ENCODE measurements at regions not wholly inside any gene's neighbourhood (a gene's known extent, or its start where the extent isn't known, plus 50 kb on each side); places are given as distances from the start of the nearest gene placed in this dataset.
A peak's percentile ranks its signal among the peaks of the same experiment; 100 is the strongest.

DNA sequence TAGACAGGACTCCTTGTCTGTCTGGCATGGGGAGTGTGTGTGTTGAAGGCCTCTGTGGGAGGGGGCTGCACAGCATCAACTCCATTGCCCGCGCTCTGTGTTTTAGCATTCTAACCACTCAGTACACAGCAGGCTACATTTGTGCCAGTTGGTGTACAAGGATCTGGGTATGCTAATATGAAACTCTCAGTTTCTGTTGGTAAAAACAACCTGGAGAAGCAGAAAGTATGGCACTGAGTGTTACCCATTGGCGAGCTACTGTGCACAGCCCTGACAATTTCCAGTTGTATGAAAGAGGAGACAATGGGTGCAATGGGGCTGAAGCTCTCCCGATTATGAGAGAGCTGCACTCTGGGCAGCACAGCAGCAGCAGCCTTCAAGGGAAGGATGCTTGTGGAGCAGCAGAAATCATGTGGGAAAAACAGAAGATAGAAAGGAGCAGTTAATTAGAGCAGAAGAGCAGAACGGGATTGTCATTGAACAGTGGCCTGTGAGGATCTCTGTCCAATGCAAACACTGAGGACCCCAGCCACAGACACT is 443.6 kb downstream of the CBLN2 start:
- DNase-seq = no peak
- Histone ChIP-seq H3K4me1 (ENCODE audit: insufficient read depth, low read length) (no peaks in the 10 kb centered on the region), H3K9me3 (ENCODE audit: control insufficient read depth in 1 of 2, low read length in 2 of 2) (no peaks in the 10 kb centered on the region), H3K36me3 (ENCODE audit: insufficient read depth, low read length) (no peaks in the 10 kb centered on the region), H3K27me3 (ENCODE audit: insufficient read depth, low read length) (no peaks in the 10 kb centered on the region), H3K4me3 (ENCODE audit: low read length in 2 of 2) (no peak overlapping the region), H3K27ac (ENCODE audit: low read depth, low read length) (no peak overlapping the region)
- intact Hi-C loops (cut with micrococcal nuclease) = no loop called here
- Mint-ChIP-seq H3K27ac (no peak overlapping the region), H3K4me3 (no peak overlapping the region), H3K27me3 (no peaks in the 10 kb centered on the region), H3K36me3 (no peaks in the 10 kb centered on the region), H3K4me1 (no peaks in the 10 kb centered on the region), H3K9me3 (peaks cover 0 to 11% (median 3%) of the 10 kb centered on the region in 8 donors)
- CTCF ChIA-PET (ENCODE audit: partially characterized antibody) = no interaction called here
- POLR2A ChIA-PET (ENCODE audit: partially characterized antibody) = no interaction called here

DNA sequence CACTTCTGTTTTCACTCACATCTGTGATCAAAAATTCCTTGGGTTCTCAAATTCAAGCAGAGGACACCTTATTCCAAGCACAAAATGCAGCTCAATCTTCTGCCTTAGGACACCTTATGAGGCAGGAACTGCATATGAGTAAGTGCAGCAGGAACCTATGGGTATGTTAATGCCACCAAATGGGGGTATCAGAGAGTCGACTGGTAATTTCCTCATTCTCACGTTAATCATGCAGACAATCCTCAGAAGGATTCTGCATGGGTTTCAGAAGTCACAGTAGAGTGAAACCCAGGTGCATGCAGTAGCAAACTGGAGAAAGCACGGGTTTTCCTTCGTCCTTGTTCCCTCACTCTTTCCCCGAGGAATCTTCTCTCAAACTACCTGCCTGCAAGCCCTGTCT is 452.8 kb downstream of the CBLN2 start:
- no peak for DNase-seq
- Mint-ChIP-seq H3K27me3 (no peaks in the 10 kb centered on the region), H3K4me3 (no peak overlapping the region), H3K4me1 (no peaks in the 10 kb centered on the region), H3K9me3 (peaks cover 0 to 8% (median under 1%) of the 10 kb centered on the region in 8 donors), H3K27ac (no peak overlapping the region), H3K36me3 (no peaks in the 10 kb centered on the region)
- H3K4me1 ChIP-seq (ENCODE audit: insufficient read depth, low read length) = no peaks in the 10 kb centered on the region
- no peaks in the 10 kb centered on the region for H3K9me3 ChIP-seq (ENCODE audit: control insufficient read depth in 1 of 2, low read length in 2 of 2)
- H3K27ac ChIP-seq (ENCODE audit: low read depth, low read length) = no peak overlapping the region
- CTCF ChIA-PET (ENCODE audit: partially characterized antibody) = no interaction called here
- intact Hi-C loops (cut with micrococcal nuclease) = no loop called here
- no peaks in the 10 kb centered on the region for H3K36me3 ChIP-seq (ENCODE audit: insufficient read depth, low read length)
- H3K4me3 ChIP-seq (ENCODE audit: low read length in 2 of 2) = no peak overlapping the region
- POLR2A ChIA-PET (ENCODE audit: partially characterized antibody) = no interaction called here
- H3K27me3 ChIP-seq (ENCODE audit: insufficient read depth, low read length) = no peaks in the 10 kb centered on the region

DNA sequence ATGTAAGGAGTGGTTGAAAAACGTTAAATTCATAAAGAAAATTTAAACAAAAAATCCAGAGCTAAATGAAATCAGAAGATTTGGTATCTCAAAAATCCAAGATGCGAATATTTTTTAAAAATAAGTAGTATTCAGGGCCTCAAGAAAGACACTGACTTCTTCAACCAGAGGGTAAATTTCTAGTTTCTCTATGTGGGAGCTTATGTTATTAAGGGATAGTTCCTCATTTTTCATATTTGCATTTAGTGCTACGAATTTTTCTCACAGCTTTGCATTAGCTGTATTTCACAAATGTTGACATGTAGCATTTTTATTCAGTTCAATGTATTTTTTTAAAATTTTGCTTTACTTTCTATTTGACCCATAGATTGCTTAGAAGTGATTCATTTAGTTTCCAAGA is 454.7 kb downstream of the CBLN2 start:
- Histone ChIP-seq H3K9me3 (ENCODE audit: control insufficient read depth in 1 of 2, low read length in 2 of 2) (no peaks in the 10 kb centered on the region), H3K4me3 (ENCODE audit: low read length in 2 of 2) (no peak overlapping the region), H3K4me1 (ENCODE audit: insufficient read depth, low read length) (no peaks in the 10 kb centered on the region), H3K27ac (ENCODE audit: low read depth, low read length) (no peak overlapping the region), H3K36me3 (ENCODE audit: insufficient read depth, low read length) (no peaks in the 10 kb centered on the region), H3K27me3 (ENCODE audit: insufficient read depth, low read length) (no peaks in the 10 kb centered on the region)
- DNase-seq = no peak
- H3K27me3 Mint-ChIP-seq = no peaks in the 10 kb centered on the region
- H3K4me1 Mint-ChIP-seq = peaks cover 0 to 1% (median 0%) of the 10 kb centered on the region in 4 donors
- intact Hi-C loops (cut with micrococcal nuclease) = loop anchor here (5.0 kb wide), 2 partner anchors 1307 to 1492 kb away; no protein-coding TSS in a partner anchor
- ChIA-PET CTCF (ENCODE audit: partially characterized antibody) (no interaction called here), POLR2A (ENCODE audit: partially characterized antibody) (no interaction called here)
- no peaks in the 10 kb centered on the region for H3K36me3 Mint-ChIP-seq
- H3K9me3 Mint-ChIP-seq = peaks cover 0 to 10% (median 2%) of the 10 kb centered on the region in 8 donors
- H3K4me3 Mint-ChIP-seq = no peak overlapping the region
- H3K27ac Mint-ChIP-seq = no peak overlapping the region

DNA sequence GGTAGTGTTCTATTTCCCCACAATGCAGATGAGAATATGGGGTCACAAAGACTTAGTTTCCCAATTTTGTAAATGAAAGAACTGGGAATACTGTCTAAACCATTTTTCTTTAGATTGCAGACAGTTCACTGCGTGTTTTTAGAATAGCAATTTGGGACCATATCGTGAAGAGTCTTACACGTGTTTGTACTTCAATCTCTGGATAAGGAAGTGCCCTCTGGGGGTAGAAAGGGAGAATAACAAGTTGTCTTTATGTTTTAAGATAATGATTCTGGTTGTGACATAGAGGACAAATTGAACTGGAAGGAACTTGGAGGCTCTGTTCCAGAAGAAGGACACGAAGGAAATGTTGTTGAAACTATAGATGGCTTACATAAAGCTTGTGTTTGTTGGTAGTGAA is 457.7 kb downstream of the CBLN2 start:
- H3K27me3 ChIP-seq (ENCODE audit: insufficient read depth, low read length) = no peaks in the 10 kb centered on the region
- Mint-ChIP-seq H3K4me1 (peaks cover 0 to 1% (median 0%) of the 10 kb centered on the region in 4 donors), H3K27ac (no peak overlapping the region), H3K9me3 (peaks cover 0 to 10% (median under 1%) of the 10 kb centered on the region in 8 donors), H3K4me3 (no peak overlapping the region), H3K36me3 (no peaks in the 10 kb centered on the region), H3K27me3 (no peaks in the 10 kb centered on the region)
- POLR2A ChIA-PET (ENCODE audit: partially characterized antibody) = no interaction called here
- no peaks in the 10 kb centered on the region for H3K36me3 ChIP-seq (ENCODE audit: insufficient read depth, low read length)
- no peaks in the 10 kb centered on the region for H3K4me1 ChIP-seq (ENCODE audit: insufficient read depth, low read length)
- intact Hi-C loops (cut with micrococcal nuclease) = loop anchor here (5.0 kb wide), 2 partner anchors 1304 to 1489 kb away; no protein-coding TSS in a partner anchor
- peak in 1 of 5 donors; percentile 1 for DNase-seq
- CTCF ChIA-PET (ENCODE audit: partially characterized antibody) = no interaction called here
- H3K4me3 ChIP-seq (ENCODE audit: low read length in 2 of 2) = no peak overlapping the region
- H3K9me3 ChIP-seq (ENCODE audit: control insufficient read depth in 1 of 2, low read length in 2 of 2) = no peaks in the 10 kb centered on the region
- H3K27ac ChIP-seq (ENCODE audit: low read depth, low read length) = no peak overlapping the region

DNA sequence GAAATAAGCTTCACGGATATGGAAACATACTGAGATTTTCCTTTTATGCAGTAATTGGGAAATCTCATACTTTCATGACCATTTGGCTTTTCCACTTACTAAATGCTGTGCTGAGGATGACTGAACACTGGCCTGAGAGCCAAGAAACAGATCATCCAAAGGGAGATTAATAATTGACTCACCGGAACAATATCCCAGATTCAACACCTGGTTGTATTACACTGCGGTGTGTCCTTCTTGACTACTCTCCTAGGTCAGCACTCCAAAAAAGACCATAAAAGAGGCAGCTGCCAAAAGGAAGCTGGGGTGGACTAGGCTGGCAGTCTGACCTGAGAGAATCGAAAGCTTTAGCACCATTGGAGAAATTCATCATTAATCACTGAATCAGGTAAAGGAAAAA is 469.1 kb downstream of the CBLN2 start:
- DNase-seq = no peak
- H3K9me3 Mint-ChIP-seq = peaks cover 0 to 24% (median 4%) of the 10 kb centered on the region in 8 donors
- CTCF ChIA-PET (ENCODE audit: partially characterized antibody) = no interaction called here

DNA sequence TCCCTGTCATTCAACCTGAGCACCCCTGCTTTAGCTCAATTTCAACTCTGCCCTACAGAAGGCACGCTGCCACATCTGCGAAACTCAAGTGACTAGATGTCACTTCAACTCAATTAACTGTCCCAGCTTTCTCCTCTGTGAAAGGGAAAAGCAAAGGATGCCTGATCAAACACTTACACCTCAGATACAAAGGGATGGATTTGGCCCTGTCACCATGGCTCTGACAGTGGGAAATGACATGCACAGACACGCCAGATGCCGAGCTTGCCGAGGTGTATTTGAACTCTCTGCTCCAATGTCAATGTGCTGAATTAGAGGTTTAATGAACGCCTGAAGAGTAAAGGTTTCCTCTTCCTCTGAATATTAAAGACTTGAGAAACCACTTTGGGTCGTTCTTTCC is 481.1 kb downstream of the CBLN2 start:
- Histone ChIP-seq H3K27me3 (ENCODE audit: insufficient read depth, low read length) (no peaks in the 10 kb centered on the region), H3K4me3 (ENCODE audit: low read length in 2 of 2) (no peak overlapping the region), H3K9me3 (ENCODE audit: control insufficient read depth in 1 of 2, low read length in 2 of 2) (no peaks in the 10 kb centered on the region), H3K27ac (ENCODE audit: low read depth, low read length) (no peak overlapping the region), H3K4me1 (ENCODE audit: insufficient read depth, low read length) (no peaks in the 10 kb centered on the region), H3K36me3 (ENCODE audit: insufficient read depth, low read length) (no peaks in the 10 kb centered on the region)
- ChIA-PET CTCF (ENCODE audit: partially characterized antibody) (no interaction called here), POLR2A (ENCODE audit: partially characterized antibody) (no interaction called here)
- peaks cover 0 to 15% (median 4%) of the 10 kb centered on the region in 8 donors for H3K9me3 Mint-ChIP-seq
- no peaks in the 10 kb centered on the region for H3K4me1 Mint-ChIP-seq
- no peak overlapping the region for H3K27ac Mint-ChIP-seq
- DNase-seq = no peak
- H3K36me3 Mint-ChIP-seq = no peaks in the 10 kb centered on the region
- intact Hi-C loops (cut with micrococcal nuclease) = no loop called here
- H3K27me3 Mint-ChIP-seq = no peaks in the 10 kb centered on the region
- no peak overlapping the region for H3K4me3 Mint-ChIP-seq

More for the DNA sequence above, 469.1 kb downstream of the CBLN2 start:
- POLR2A ChIA-PET (ENCODE audit: partially characterized antibody) = no interaction called here
- no peaks in the 10 kb centered on the region for H3K36me3 Mint-ChIP-seq
- no peaks in the 10 kb centered on the region for H3K36me3 ChIP-seq (ENCODE audit: insufficient read depth, low read length)
- H3K4me1 ChIP-seq (ENCODE audit: insufficient read depth, low read length) = no peaks in the 10 kb centered on the region
- H3K27me3 ChIP-seq (ENCODE audit: insufficient read depth, low read length) = no peaks in the 10 kb centered on the region
- H3K27me3 Mint-ChIP-seq = no peaks in the 10 kb centered on the region
- H3K9me3 ChIP-seq (ENCODE audit: control insufficient read depth in 1 of 2, low read length in 2 of 2) = no peaks in the 10 kb centered on the region
- intact Hi-C loops (cut with micrococcal nuclease) = no loop called here
- no peak overlapping the region for H3K27ac ChIP-seq (ENCODE audit: low read depth, low read length)
- H3K27ac Mint-ChIP-seq = no peak overlapping the region
- no peak overlapping the region for H3K4me3 ChIP-seq (ENCODE audit: low read length in 2 of 2)
- H3K4me3 Mint-ChIP-seq = no peak overlapping the region
- H3K4me1 Mint-ChIP-seq = peaks cover 0 to 1% (median 0%) of the 10 kb centered on the region in 4 donors

DNA sequence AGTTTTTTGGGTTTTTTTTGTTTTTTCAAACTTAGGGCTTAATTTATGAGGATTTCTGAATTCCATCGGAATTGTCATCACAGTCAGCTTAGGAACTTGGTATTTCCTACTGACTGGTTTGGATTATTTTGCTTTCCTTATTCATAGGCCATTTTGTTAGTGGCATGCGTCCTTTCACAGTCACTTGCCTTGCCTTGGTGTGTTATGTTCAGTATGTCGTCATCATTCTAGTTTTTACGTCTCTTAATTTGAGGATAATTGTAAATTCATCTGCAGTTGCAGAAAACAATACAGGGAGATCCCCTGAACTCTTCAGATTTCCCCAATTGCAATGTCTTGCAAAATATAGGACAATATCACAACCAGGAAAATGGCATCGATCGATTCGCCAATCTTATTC is 485.3 kb downstream of the CBLN2 start:
- H3K4me1 ChIP-seq (ENCODE audit: insufficient read depth, low read length) = no peaks in the 10 kb centered on the region
- no peak overlapping the region for H3K27ac Mint-ChIP-seq
- H3K36me3 ChIP-seq (ENCODE audit: insufficient read depth, low read length) = no peaks in the 10 kb centered on the region
- no peaks in the 10 kb centered on the region for H3K27me3 Mint-ChIP-seq
- no peak for DNase-seq
- H3K4me3 ChIP-seq (ENCODE audit: low read length in 2 of 2) = no peak overlapping the region
- no peaks in the 10 kb centered on the region for H3K9me3 ChIP-seq (ENCODE audit: control insufficient read depth in 1 of 2, low read length in 2 of 2)
- intact Hi-C loops (cut with micrococcal nuclease) = no loop called here
- no peak overlapping the region for H3K27ac ChIP-seq (ENCODE audit: low read depth, low read length)
- H3K9me3 Mint-ChIP-seq = peaks cover 0 to 20% (median 4%) of the 10 kb centered on the region in 8 donors
- H3K4me1 Mint-ChIP-seq = no peaks in the 10 kb centered on the region
- no peaks in the 10 kb centered on the region for H3K27me3 ChIP-seq (ENCODE audit: insufficient read depth, low read length)
- CTCF ChIA-PET (ENCODE audit: partially characterized antibody) = no interaction called here
- no peaks in the 10 kb centered on the region for H3K36me3 Mint-ChIP-seq
- H3K4me3 Mint-ChIP-seq = no peak overlapping the region
- POLR2A ChIA-PET (ENCODE audit: partially characterized antibody) = no interaction called here

DNA sequence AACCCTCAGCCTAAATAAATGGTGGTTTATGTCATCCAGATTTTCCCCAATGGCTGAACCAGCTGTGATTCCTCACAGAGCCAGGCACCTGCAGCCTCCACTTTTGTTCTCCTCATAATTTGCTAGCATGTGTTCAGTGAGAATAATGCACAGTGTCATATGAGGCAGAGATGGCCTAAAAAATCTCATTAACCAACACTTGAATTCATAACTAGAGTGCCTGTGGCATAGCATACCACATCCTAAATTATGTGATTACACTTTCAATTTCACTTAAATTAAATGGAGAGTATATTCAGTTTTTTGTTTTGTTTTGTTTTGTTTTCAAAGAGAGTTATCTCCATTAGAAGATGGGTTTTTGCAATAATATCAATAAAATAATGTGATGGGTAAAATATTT is 488.0 kb downstream of the CBLN2 start:
- intact Hi-C loops (cut with micrococcal nuclease) = no loop called here
- no peaks in the 10 kb centered on the region for H3K4me1 Mint-ChIP-seq
- no peak overlapping the region for H3K27ac ChIP-seq (ENCODE audit: low read depth, low read length)
- no peaks in the 10 kb centered on the region for H3K27me3 Mint-ChIP-seq
- ChIA-PET CTCF (ENCODE audit: partially characterized antibody) (no interaction called here), POLR2A (ENCODE audit: partially characterized antibody) (no interaction called here)
- no peaks in the 10 kb centered on the region for H3K36me3 ChIP-seq (ENCODE audit: insufficient read depth, low read length)
- peaks cover 0 to 14% (median 2%) of the 10 kb centered on the region in 8 donors for H3K9me3 Mint-ChIP-seq
- no peaks in the 10 kb centered on the region for H3K36me3 Mint-ChIP-seq
- no peaks in the 10 kb centered on the region for H3K27me3 ChIP-seq (ENCODE audit: insufficient read depth, low read length)
- no peak for DNase-seq
- no peaks in the 10 kb centered on the region for H3K4me1 ChIP-seq (ENCODE audit: insufficient read depth, low read length)
- H3K4me3 Mint-ChIP-seq = no peak overlapping the region
- H3K9me3 ChIP-seq (ENCODE audit: control insufficient read depth in 1 of 2, low read length in 2 of 2) = no peaks in the 10 kb centered on the region
- no peak overlapping the region for H3K27ac Mint-ChIP-seq
- no peak overlapping the region for H3K4me3 ChIP-seq (ENCODE audit: low read length in 2 of 2)
